Caco-2 (cell line): ENCODE measurements at regions not wholly inside any gene's neighbourhood (a gene's known extent, or its start where the extent isn't known, plus 50 kb on each side); places are given as distances from the start of the nearest gene placed in this dataset.

Experiments
- BruUV-seq: library from RNA; stranded (reverse); fragments of 400-500 nt; replicated peaks from 2 replicates; lab custom pipeline; 2021; lab: Mats Ljungman, UMichigan
- CTCF ChIA-PET: fragments of 300-600 bp; sonication (Branson Sonifier 250); formaldehyde crosslinking; loops from one replicate; lab custom pipeline; 2022; ENCODE audit warnings: antibody characterized with exemption; lab: Charles Lee
- POLR2A ChIA-PET: fragments of 300-600 bp; sonication (Branson Sonifier 250); formaldehyde crosslinking; loops from one replicate; lab custom pipeline; 2022; ENCODE audit warnings: antibody characterized with exemption; lab: Charles Lee
- DNase-seq, 2 experiments: peaks; one replicate each; pipeline versions ENCODE4 v3.0.0 to v3.0.0-alpha.2; 2020 to 2022
- H3K27me3 ChIP-seq: replicated peaks from 2 replicates; pipeline ENCODE4 v1.6.0; 2011; ENCODE audit warnings: low read length; ENCODE audit not compliant: control insufficient read depth, insufficient read depth
- H3K36me3 ChIP-seq: 2 replicates; pipeline ENCODE4 v1.5.1; 2011; ENCODE audit warnings: low read length; ENCODE audit not compliant: control insufficient read depth, insufficient read depth
- H3K4me1 ChIP-seq: fragments of 250-450 bp; sonication (Bioruptor Pico); 2 replicates; pipeline ENCODE4 v1.5.1; 2020; ENCODE audit warnings: mild to moderate bottlenecking
- H3K4me3 ChIP-seq: 2 replicates; pipeline ENCODE4 v1.5.1; 2011; ENCODE audit warnings: low read depth, mild to moderate bottlenecking, control low read depth, low read length
- H3K9me3 ChIP-seq: fragments of 250-450 bp; sonication (Bioruptor Pico); 2 replicates; pipeline ENCODE4 v1.5.1; 2020; ENCODE audit warnings: mild to moderate bottlenecking, moderate library complexity
- H3K27ac Mint-ChIP-seq: one replicate; pipeline ENCODE4 v1.8.0; 2022; ENCODE audit warnings: mixed read lengths; ENCODE audit not compliant: unreplicated experiment
- H3K27me3 Mint-ChIP-seq: one replicate; pipeline ENCODE4 v1.8.0; 2022; ENCODE audit warnings: mixed read lengths; ENCODE audit not compliant: insufficient read depth, unreplicated experiment
- H3K36me3 Mint-ChIP-seq: one replicate; pipeline ENCODE4 v1.8.0; 2022; ENCODE audit warnings: mild to moderate bottlenecking, mixed read lengths; ENCODE audit not compliant: insufficient read depth, unreplicated experiment
- H3K4me1 Mint-ChIP-seq: one replicate; pipeline ENCODE4 v1.8.0; 2022; ENCODE audit warnings: low read depth, mixed read lengths; ENCODE audit not compliant: unreplicated experiment
- H3K4me3 Mint-ChIP-seq: one replicate; pipeline ENCODE4 v1.8.0; 2022; ENCODE audit warnings: mild to moderate bottlenecking, moderate library complexity, mixed read lengths; ENCODE audit not compliant: unreplicated experiment
- H3K9me3 Mint-ChIP-seq: one replicate; pipeline ENCODE4 v1.8.0; 2022; ENCODE audit warnings: mixed read lengths; ENCODE audit not compliant: unreplicated experiment
- intact Hi-C: fragments of 100-400 bp; cut with micrococcal nuclease; formaldehyde crosslinking; loops from one replicate; pipeline ENCODE4 v1.10.0; 2022; ENCODE audit not compliant: unreplicated experiment
- TF ChIP-seq, protein P1 (sequence below), 2 experiments: fragments of 200-600 bp in 1 of 2; IDR thresholded peaks; 1 replicate in 1 of 2; 2 replicates in 1 of 2; pipeline versions ENCODE4 v1.5.1 to v1.8.0; 2011 to 2022; ENCODE audit warnings: antibody characterized with exemption in 1 of 2, control low read depth in 1 of 2, inconsistent platforms in 1 of 2, low read depth in 1 of 2, low read length in 1 of 2, mild to moderate bottlenecking in 1 of 2, moderate library complexity in 1 of 2; ENCODE audit not compliant: insufficient read depth in 1 of 2, severe bottlenecking in 1 of 2, unreplicated experiment in 1 of 2

DNA sequence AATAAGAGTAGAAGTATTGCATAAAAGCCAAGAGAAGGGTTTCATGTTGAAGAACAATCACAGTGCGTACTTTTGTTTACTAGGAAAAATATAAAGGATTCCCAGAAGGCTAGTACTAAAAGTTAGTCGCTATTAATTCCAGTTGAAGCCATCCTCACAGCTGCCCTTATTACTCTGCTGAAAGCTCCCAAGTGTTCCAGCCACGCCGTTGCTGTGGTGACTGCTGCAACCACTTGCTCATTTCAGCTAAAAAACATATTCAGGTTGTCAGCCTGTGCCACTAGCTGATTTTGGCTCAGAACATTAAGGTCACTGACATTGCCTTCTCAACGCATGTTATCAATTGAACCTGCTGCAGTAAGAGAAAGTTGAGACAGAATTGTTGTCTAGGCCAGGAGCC, 87.1 kb upstream of the FNDC3A start:
- DNase-seq: no peak
- Histone ChIP-seq H3K9me3 (no peaks in the 10 kb centered on the region), H3K4me3 (no peak overlapping the region), H3K4me1 (no peaks in the 10 kb centered on the region), H3K36me3 (no peaks in the 10 kb centered on the region), H3K27me3 (no peaks in the 10 kb centered on the region; the same call in none of the 2 replicates)
- Mint-ChIP-seq H3K4me3 (no peak overlapping the region), H3K4me1 (no peaks in the 10 kb centered on the region), H3K9me3 (no peaks in the 10 kb centered on the region), H3K27me3 (peaks cover 15% of the 10 kb centered on the region), H3K27ac (no peak overlapping the region), H3K36me3 (no peaks in the 10 kb centered on the region)
- CTCF ChIA-PET: no interaction called here
- intact Hi-C loops: no loop called here
- POLR2A ChIA-PET: no interaction called here
- TF ChIP-seq, protein P1, sequence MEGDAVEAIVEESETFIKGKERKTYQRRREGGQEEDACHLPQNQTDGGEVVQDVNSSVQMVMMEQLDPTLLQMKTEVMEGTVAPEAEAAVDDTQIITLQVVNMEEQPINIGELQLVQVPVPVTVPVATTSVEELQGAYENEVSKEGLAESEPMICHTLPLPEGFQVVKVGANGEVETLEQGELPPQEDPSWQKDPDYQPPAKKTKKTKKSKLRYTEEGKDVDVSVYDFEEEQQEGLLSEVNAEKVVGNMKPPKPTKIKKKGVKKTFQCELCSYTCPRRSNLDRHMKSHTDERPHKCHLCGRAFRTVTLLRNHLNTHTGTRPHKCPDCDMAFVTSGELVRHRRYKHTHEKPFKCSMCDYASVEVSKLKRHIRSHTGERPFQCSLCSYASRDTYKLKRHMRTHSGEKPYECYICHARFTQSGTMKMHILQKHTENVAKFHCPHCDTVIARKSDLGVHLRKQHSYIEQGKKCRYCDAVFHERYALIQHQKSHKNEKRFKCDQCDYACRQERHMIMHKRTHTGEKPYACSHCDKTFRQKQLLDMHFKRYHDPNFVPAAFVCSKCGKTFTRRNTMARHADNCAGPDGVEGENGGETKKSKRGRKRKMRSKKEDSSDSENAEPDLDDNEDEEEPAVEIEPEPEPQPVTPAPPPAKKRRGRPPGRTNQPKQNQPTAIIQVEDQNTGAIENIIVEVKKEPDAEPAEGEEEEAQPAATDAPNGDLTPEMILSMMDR (IDR thresholded peaks at IDR 0.05; ENCODE audit: insufficient read depth in 1 of 2, low read depth in 1 of 2, low read length in 1 of 2, severe bottlenecking in 1 of 2, unreplicated experiment in 1 of 2): no peak
- BruUV-seq: no TSS peak

DNA sequence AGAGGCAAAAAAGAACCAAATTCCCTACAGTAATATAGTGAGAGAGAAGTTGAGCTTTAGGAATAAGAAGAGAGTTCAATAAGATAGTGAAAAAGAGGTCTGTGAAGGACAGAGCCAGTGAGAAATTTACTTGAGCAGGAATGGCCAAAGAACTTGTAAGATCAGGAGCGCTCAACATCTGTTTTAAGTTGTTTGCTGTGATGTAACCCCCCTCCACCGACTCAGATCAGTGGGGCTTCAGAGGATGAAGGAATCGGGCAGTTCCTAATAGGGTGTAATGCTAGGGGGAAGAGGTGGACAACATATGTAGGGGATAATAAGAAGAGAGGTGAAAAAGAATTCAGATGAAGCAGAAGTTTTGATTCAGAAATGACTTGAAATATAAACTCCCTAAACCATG, 85.3 kb upstream of the FNDC3A start:
- Mint-ChIP-seq H3K36me3 (no peaks in the 10 kb centered on the region), H3K27ac (no peak overlapping the region), H3K4me3 (no peak overlapping the region), H3K9me3 (no peaks in the 10 kb centered on the region), H3K27me3 (peaks cover 12% of the 10 kb centered on the region), H3K4me1 (no peaks in the 10 kb centered on the region)
- Histone ChIP-seq H3K4me1 (no peaks in the 10 kb centered on the region), H3K27me3 (no peaks in the 10 kb centered on the region; the same call in none of the 2 replicates), H3K4me3 (no peak overlapping the region), H3K9me3 (no peaks in the 10 kb centered on the region), H3K36me3 (no peaks in the 10 kb centered on the region)
- intact Hi-C loops: no loop called here
- POLR2A ChIA-PET: no interaction called here
- TF ChIP-seq, protein P1 (IDR thresholded peaks at IDR 0.05; ENCODE audit: insufficient read depth in 1 of 2, low read depth in 1 of 2, low read length in 1 of 2, severe bottlenecking in 1 of 2, unreplicated experiment in 1 of 2): no peak
- no peak for DNase-seq
- CTCF ChIA-PET: no interaction called here
- no TSS peak for BruUV-seq

GRCh38 chr13:48891586-48891985, 84.1 kb upstream of the FNDC3A start:
- TF ChIP-seq, protein P1 (IDR thresholded peaks at IDR 0.05; ENCODE audit: insufficient read depth in 1 of 2, low read depth in 1 of 2, low read length in 1 of 2, severe bottlenecking in 1 of 2, unreplicated experiment in 1 of 2): no peak
- no peak overlapping the region for H3K27ac Mint-ChIP-seq
- no peaks in the 10 kb centered on the region for H3K4me1 ChIP-seq
- H3K36me3 ChIP-seq: no peaks in the 10 kb centered on the region
- no peaks in the 10 kb centered on the region for H3K9me3 Mint-ChIP-seq
- H3K4me3 ChIP-seq: no peak overlapping the region
- BruUV-seq: no TSS peak
- no peak overlapping the region for H3K4me3 Mint-ChIP-seq
- H3K9me3 ChIP-seq: no peaks in the 10 kb centered on the region
- H3K4me1 Mint-ChIP-seq: no peaks in the 10 kb centered on the region
- no peak for DNase-seq
- intact Hi-C loops: no loop called here
- peaks cover 12% of the 10 kb centered on the region for H3K27me3 Mint-ChIP-seq
- H3K36me3 Mint-ChIP-seq: no peaks in the 10 kb centered on the region
- H3K27me3 ChIP-seq: no peaks in the 10 kb centered on the region; the same call in none of the 2 replicates
- POLR2A ChIA-PET: no interaction called here
- CTCF ChIA-PET: no interaction called here
